H1 (cell line): ENCODE measurements at regions not wholly inside any gene's neighbourhood (a gene's known extent, or its start where the extent isn't known, plus 50 kb on each side); places are given as distances from the start of the nearest gene placed in this dataset.

Experiments
- CTCF ChIA-PET: fragments of 300-600 bp; sonication (Branson Sonifier 250); formaldehyde crosslinking; loops from one replicate; lab custom pipeline; 2021; ENCODE audit not compliant: partially characterized antibody; lab: Charles Lee
- POLR2A ChIA-PET: fragments of 300-600 bp; sonication (Branson Sonifier 250); formaldehyde crosslinking; loops from one replicate; lab custom pipeline; 2021; ENCODE audit warnings: inconsistent platforms; ENCODE audit not compliant: partially characterized antibody; lab: Charles Lee
- DNase-seq, 2 experiments: peaks; one replicate each; pipeline versions ENCODE4 v3.0.0 to v3.0.0-alpha.2; 2010 to 2022; ENCODE audit warnings: low spot score in 2 of 2, low read depth in 1 of 2, mixed read lengths in 1 of 2
- FAIRE-seq: peaks from 2 replicates; lab custom pipeline; 2011; peaks lifted over from hg19 to GRCh38; lab: Jason Lieb, UNC
- H2AFZ ChIP-seq: 2 replicates; pipeline ENCODE4 v1.8.1; 2012; ENCODE audit warnings: low read length, inconsistent platforms
- H2AK5ac ChIP-seq: 2 replicates; pipeline ENCODE4 v1.6.1; 2013; ENCODE audit warnings: low read depth, low read length
- H2BK120ac ChIP-seq: replicated peaks from 2 replicates; pipeline ENCODE3; 2013; ENCODE audit warnings: low read depth, low read length, inconsistent platforms
- H2BK12ac ChIP-seq: 2 replicates; pipeline ENCODE4 v1.6.1; 2013; ENCODE audit warnings: low read depth, low read length
- H2BK15ac ChIP-seq: 2 replicates; pipeline ENCODE4 v1.6.1; 2013; ENCODE audit warnings: low read length
- H2BK20ac ChIP-seq: 2 replicates; pipeline ENCODE4 v1.6.1; 2013; ENCODE audit warnings: low read length
- H2BK5ac ChIP-seq: 2 replicates; pipeline ENCODE4 v1.6.1; 2013; ENCODE audit warnings: low read depth, low read length
- H3K14ac ChIP-seq: 2 replicates; pipeline ENCODE4 v1.6.1; 2013; ENCODE audit warnings: inconsistent platforms; ENCODE audit not compliant: insufficient read length
- H3K18ac ChIP-seq: 2 replicates; pipeline ENCODE4 v1.6.1; 2013; ENCODE audit warnings: low read length; ENCODE audit errors: extremely low read depth
- H3K23ac ChIP-seq: 2 replicates; pipeline ENCODE4 v1.6.1; 2013; ENCODE audit warnings: inconsistent platforms; ENCODE audit not compliant: insufficient read length
- H3K23me2 ChIP-seq: 2 replicates; pipeline ENCODE4 v1.6.1; 2013; ENCODE audit warnings: low read depth, low read length
- H3K27ac ChIP-seq: 2 replicates; pipeline ENCODE4 v1.6.1; 2011; ENCODE audit warnings: low read depth, low read length, inconsistent platforms
- H3K27me3 ChIP-seq, 4 experiments: replicated peaks in 1 of 4; 1 replicate in 1 of 4; 2 replicates in 3 of 4; pipeline versions ENCODE4 v1.6.1 to v1.8.1; 2011 to 2013; ENCODE audit warnings: low read length in 3 of 4, mild to moderate bottlenecking in 3 of 4, inconsistent platforms in 2 of 4, mixed read lengths in 2 of 4, moderate library complexity in 1 of 4; ENCODE audit not compliant: control insufficient read depth in 3 of 4, insufficient read depth in 3 of 4; ENCODE audit errors: extremely low read depth in 1 of 4
- H3K36me3 ChIP-seq, 4 experiments: 2 replicates each; pipeline versions ENCODE4 v1.6.1 to v1.8.1; 2011 to 2013; ENCODE audit warnings: mild to moderate bottlenecking in 4 of 4, low read length in 3 of 4, moderate library complexity in 2 of 4, control low read depth in 1 of 4, inconsistent platforms in 1 of 4; ENCODE audit not compliant: insufficient read depth in 4 of 4, control insufficient read depth in 2 of 4
- H3K4ac ChIP-seq: replicated peaks from 2 replicates; pipeline ENCODE3; 2013; ENCODE audit warnings: low read length, low read depth, mixed read lengths, inconsistent platforms; ENCODE audit not compliant: insufficient read length
- H3K4me1 ChIP-seq, 4 experiments: replicated peaks in 1 of 4; 1 replicate in 1 of 4; 2 replicates in 3 of 4; pipeline versions ENCODE4 v1.6.1 to v1.8.1; 2011 to 2013; ENCODE audit warnings: low read length in 3 of 4, inconsistent platforms in 2 of 4, mixed read lengths in 1 of 4; ENCODE audit not compliant: insufficient read depth in 4 of 4, control insufficient read depth in 3 of 4
- H3K4me2 ChIP-seq, 2 experiments: 2 replicates each; pipeline versions ENCODE4 v1.6.1 to v1.8.1; 2011 to 2013; ENCODE audit warnings: low read depth in 2 of 2, low read length in 2 of 2, control low read depth in 1 of 2, inconsistent platforms in 1 of 2, mild to moderate bottlenecking in 1 of 2; ENCODE audit not compliant: insufficient read depth in 1 of 2
- H3K4me3 ChIP-seq, 4 experiments: fragments of 200-600, 300-600 bp in 1 of 4; sonication (generic), shearing (Covaris generic), sonication (Bioruptor Twin) in 1 of 4; 2 replicates each; pipeline versions ENCODE4 v1.5.1 to v1.8.1; 2011 to 2016; ENCODE audit warnings: low read length in 4 of 4, low read depth in 3 of 4, control low read depth in 2 of 4, inconsistent platforms in 2 of 4, mild to moderate bottlenecking in 2 of 4, mixed read lengths in 1 of 4, moderate library complexity in 1 of 4; ENCODE audit not compliant: insufficient read depth in 2 of 4; ENCODE audit errors: extremely low read depth in 1 of 4
- H3K56ac ChIP-seq: replicated peaks from 2 replicates; pipeline ENCODE3; 2013; ENCODE audit warnings: low read depth, mild to moderate bottlenecking, mixed read lengths, low read length, inconsistent platforms; ENCODE audit not compliant: insufficient read length
- H3K79me1 ChIP-seq: 2 replicates; pipeline ENCODE4 v1.6.1; 2013; ENCODE audit warnings: low read depth, low read length, control low read depth
- H3K79me2 ChIP-seq, 2 experiments: 2 replicates each; pipeline versions ENCODE4 v1.6.1 to v1.8.1; 2012 to 2013; ENCODE audit warnings: low read length in 2 of 2, mild to moderate bottlenecking in 2 of 2, inconsistent platforms in 1 of 2; ENCODE audit not compliant: insufficient read depth in 2 of 2, control insufficient read depth in 1 of 2
- H3K9ac ChIP-seq, 4 experiments: replicated peaks in 1 of 4; 1 replicate in 1 of 4; 2 replicates in 3 of 4; pipeline versions ENCODE4 v1.6.1 to v1.8.1; 2011 to 2013; ENCODE audit warnings: low read depth in 3 of 4, low read length in 3 of 4, control low read depth in 2 of 4, mild to moderate bottlenecking in 2 of 4, moderate library complexity in 2 of 4, inconsistent platforms in 1 of 4; ENCODE audit errors: extremely low read depth in 1 of 4
- H3K9me3 ChIP-seq, 2 experiments: 2 replicates each; pipeline versions ENCODE4 v1.6.1 to v1.8.1; 2012 to 2013; ENCODE audit warnings: mild to moderate bottlenecking in 2 of 2, moderate library complexity in 2 of 2, control low read depth in 1 of 2, inconsistent platforms in 1 of 2, low read depth in 1 of 2, low read length in 1 of 2, mixed read lengths in 1 of 2; ENCODE audit not compliant: insufficient read depth in 2 of 2
- H4K20me1 ChIP-seq, 2 experiments: replicated peaks in 1 of 2; 2 replicates each; pipeline versions ENCODE3 to v1.8.1; 2011 to 2013; ENCODE audit warnings: inconsistent platforms in 2 of 2, low read length in 2 of 2, mild to moderate bottlenecking in 1 of 2; ENCODE audit not compliant: insufficient read depth in 2 of 2, control insufficient read depth in 1 of 2
- H4K5ac ChIP-seq: 2 replicates; pipeline ENCODE4 v1.6.1; 2013; ENCODE audit warnings: low read length, low read depth, mixed read lengths, inconsistent platforms; ENCODE audit not compliant: insufficient read length
- H4K8ac ChIP-seq: 2 replicates; pipeline ENCODE4 v1.8.0; 2013; ENCODE audit warnings: mild to moderate bottlenecking, moderate library complexity, low read length, inconsistent platforms; ENCODE audit not compliant: insufficient read depth; ENCODE audit errors: extremely low read depth
- H4K91ac ChIP-seq: replicated peaks from 2 replicates; pipeline ENCODE3; 2013; ENCODE audit warnings: low read length, mixed read lengths, inconsistent platforms; ENCODE audit not compliant: insufficient read length
- CEBPB ChIP-seq: IDR thresholded peaks from 2 replicates; pipeline ENCODE4 v1.6.1; 2012; ENCODE audit warnings: low read depth, low read length
- CHD1 ChIP-seq: IDR thresholded peaks from 2 replicates; pipeline ENCODE4 v1.6.1; 2012; ENCODE audit warnings: low read depth, low read length, improper control_type of control experiment
- CREB1 ChIP-seq: IDR thresholded peaks from 2 replicates; pipeline ENCODE4 v1.6.1; 2012; ENCODE audit warnings: inconsistent platforms
- E2F6 ChIP-seq: IDR thresholded peaks from 2 replicates; pipeline ENCODE4 v1.6.1; 2012; ENCODE audit warnings: inconsistent platforms
- EP300 ChIP-seq, 2 experiments: IDR thresholded peaks; 1 replicate in 1 of 2; 2 replicates in 1 of 2; pipeline ENCODE4 v1.6.1; 2011 to 2012; ENCODE audit warnings: low read depth in 2 of 2, low read length in 2 of 2, mild to moderate bottlenecking in 2 of 2, borderline replicate concordance in 1 of 2, inconsistent platforms in 1 of 2, moderate library complexity in 1 of 2
- POLR2AphosphoS5 ChIP-seq: IDR thresholded peaks from 2 replicates; pipeline ENCODE4 v1.6.1; 2011; ENCODE audit warnings: low read depth, low read length
- TAF7 ChIP-seq: optimal IDR thresholded peaks from 2 replicates; pipeline ENCODE3; 2011; ENCODE audit warnings: low read depth, mild to moderate bottlenecking, inconsistent platforms, low read length, moderate library complexity, borderline replicate concordance
- WGBS, 2 experiments: shearing (Covaris generic) in 1 of 2; methylation state at CpG; one replicate each; pipeline versions ENCODE4 v1.1.6 to v1.1.7; 2013 to 2015; ENCODE audit warnings: low lambda C conversion rate in 2 of 2, mixed read lengths in 2 of 2, inconsistent platforms in 1 of 2, low coverage in 1 of 2, missing lambda C conversion rate in 1 of 2; ENCODE audit not compliant: insufficient replicate concordance in 2 of 2, insufficient coverage in 1 of 2, insufficient read length in 1 of 2; ENCODE audit errors: extremely low coverage in 1 of 2, missing lambda C conversion rate in 1 of 2; 5-methylcytosine and 5-hydroxymethylcytosine counted together

- FAIRE-seq: no peak
- Histone ChIP-seq H3K36me3 (no peaks in the 10 kb centered on the region), H4K8ac (no peak overlapping the region), H4K5ac (no peak overlapping the region), H2BK120ac (no peak overlapping the region), H3K27me3 (peaks cover 0 to 1% (median 0%) of the 10 kb centered on the region in 4 experiments; a peak in 1 of 7 replicates), H3K4me2 (no peak overlapping the region), H3K4ac (no peak overlapping the region), H3K79me2 (no peaks in the 10 kb centered on the region), H2BK12ac (no peak overlapping the region), H3K14ac (no peak overlapping the region), H3K9me3 (no peaks in the 10 kb centered on the region), H3K27ac (no peak overlapping the region), H3K23me2 (no peaks in the 10 kb centered on the region), H3K9ac (no peak overlapping the region), H2BK5ac (no peak overlapping the region), H2BK20ac (no peak overlapping the region), H3K23ac (no peak overlapping the region), H3K18ac (no peak overlapping the region), H4K20me1 (no peaks in the 10 kb centered on the region), H3K79me1 (no peaks in the 10 kb centered on the region), H2BK15ac (no peak overlapping the region), H2AFZ (no peak overlapping the region), H3K4me1 (no peaks in the 10 kb centered on the region), H2AK5ac (no peak overlapping the region), H3K4me3 (no peak overlapping the region), H4K91ac (no peak overlapping the region), H3K56ac (no peak overlapping the region)
- CTCF ChIA-PET: interaction anchor here (0.6 to 1.5 kb wide), 3 partner anchors 22 to 1303 kb away, joined by 3 read pairs; no protein-coding TSS in a partner anchor
- POLR2A ChIA-PET: no interaction called here
- no peak for TF ChIP-seq EP300 (IDR thresholded peaks at IDR 0.05; ENCODE audit: borderline replicate concordance in 1 of 2, low read depth in 2 of 2, low read length in 2 of 2)
- no peak for TF ChIP-seq CEBPB
- no peak for TF ChIP-seq E2F6
- TF ChIP-seq CHD1: no peak
- no peak for TF ChIP-seq TAF7
- TF ChIP-seq CREB1: no peak
- TF ChIP-seq POLR2AphosphoS5: no peak
- no peak for DNase-seq
- WGBS, 2 experiments: 94% methylated on average over 3 of the region's 3 CpGs; no CpG with 5 or more reads in 1 of the 2 experiments
These were observed 500.1 kb upstream of the PHF14 start for GRCh38 chr7:10473569-10473968.
